SK-N-SH treated with all-trans-retinoic acid at 6 μM for 48 hours (cell line): ENCODE measurements at regions not wholly inside any gene's neighbourhood (a gene's known extent, or its start where the extent isn't known, plus 50 kb on each side); places are given as distances from the start of the nearest gene placed in this dataset.

Source experiments
- ARNTL ChIP-seq: fragments of 450-650 bp; formaldehyde crosslinking; IDR thresholded peaks from 2 replicates; pipeline ENCODE4 v1.5.0; 2020; ENCODE audit warnings: low read depth, mild to moderate bottlenecking, moderate library complexity, borderline replicate concordance
- CSDC2 ChIP-seq: fragments of 250-450 bp; sonication (Bioruptor Pico); IDR thresholded peaks from 2 replicates; pipeline ENCODE4 v1.5.0; 2020; ENCODE audit warnings: mild to moderate bottlenecking, moderate library complexity
- ESRRG ChIP-seq: fragments of 250-450 bp; sonication (Bioruptor Pico); IDR thresholded peaks from 2 replicates; pipeline ENCODE4 v1.6.1; 2021; ENCODE audit warnings: mild to moderate bottlenecking
- PPARA ChIP-seq: fragments of 250-450 bp; sonication (Bioruptor Pico); IDR thresholded peaks from 2 replicates; pipeline ENCODE4 v1.5.0; 2020; ENCODE audit warnings: mild to moderate bottlenecking, borderline replicate concordance
- RARB ChIP-seq: fragments of 250-450 bp; sonication (Bioruptor Pico); IDR thresholded peaks from 2 replicates; pipeline ENCODE4 v1.8.0; 2021; ENCODE audit warnings: mild to moderate bottlenecking, moderate library complexity
- SNAI2 ChIP-seq: fragments of 250-450 bp; sonication (Bioruptor Pico); IDR thresholded peaks from 2 replicates; pipeline ENCODE4 v1.5.0; 2020; ENCODE audit warnings: mild to moderate bottlenecking, moderate library complexity
- TOX ChIP-seq: fragments of 250-450 bp; sonication (Bioruptor Pico); IDR thresholded peaks from 2 replicates; pipeline ENCODE4 v1.8.0; 2021; ENCODE audit warnings: mild to moderate bottlenecking, moderate library complexity, borderline replicate concordance
- ZNF70 ChIP-seq: fragments of 450-650 bp; formaldehyde crosslinking; IDR thresholded peaks from 2 replicates; pipeline ENCODE4 v1.5.0; 2020; ENCODE audit warnings: mild to moderate bottlenecking, moderate library complexity
- ZNF8 ChIP-seq: fragments of 450-650 bp; formaldehyde crosslinking; IDR thresholded peaks from 2 replicates; pipeline ENCODE4 v1.5.0; 2020; ENCODE audit warnings: mild to moderate bottlenecking, moderate library complexity
- TF ChIP-seq, protein P1 (sequence below): fragments of 250-450 bp; sonication (Bioruptor Pico); IDR thresholded peaks from 2 replicates; pipeline ENCODE4 v1.5.1; 2020; ENCODE audit warnings: low read depth, mild to moderate bottlenecking, moderate library complexity
- TF ChIP-seq, protein P2 (sequence below): fragments of 250-450 bp; sonication (Bioruptor Pico); IDR thresholded peaks from 2 replicates; pipeline ENCODE4 v1.8.0; 2020; ENCODE audit warnings: mild to moderate bottlenecking, moderate library complexity, borderline replicate concordance
- TF ChIP-seq, protein P3 (sequence below): fragments of 250-450 bp; sonication (Bioruptor Pico); IDR thresholded peaks from 2 replicates; pipeline ENCODE4 v1.8.0; 2021; ENCODE audit warnings: low read depth, mild to moderate bottlenecking, moderate library complexity, borderline replicate concordance
- TF ChIP-seq, protein P4 (sequence below): fragments of 250-450 bp; sonication (Bioruptor Pico); IDR thresholded peaks from 2 replicates; pipeline ENCODE4 v1.5.1; 2021; ENCODE audit warnings: mild to moderate bottlenecking, moderate library complexity

DNA sequence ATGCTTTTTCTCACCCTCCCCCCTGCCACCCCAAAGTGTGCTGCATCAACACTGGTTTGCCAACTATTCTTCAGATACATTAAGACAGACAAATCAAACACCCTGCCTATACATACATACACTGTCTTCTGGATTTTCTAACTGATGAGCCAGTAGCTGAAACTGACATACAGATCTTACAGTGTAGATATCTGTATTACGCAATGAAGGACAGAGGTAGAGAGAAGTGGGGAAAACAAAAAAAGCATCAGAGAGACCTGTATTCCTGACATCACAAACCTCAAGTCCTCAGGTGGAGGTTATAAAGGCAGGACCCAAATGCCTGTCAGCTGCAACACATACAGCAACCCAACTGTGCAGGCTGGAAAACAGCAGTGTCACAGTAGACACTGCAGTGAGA lies 535.4 kb downstream of the HACE1 start:
- TF ChIP-seq ZNF70 = no peak
- TF ChIP-seq, protein P1, sequence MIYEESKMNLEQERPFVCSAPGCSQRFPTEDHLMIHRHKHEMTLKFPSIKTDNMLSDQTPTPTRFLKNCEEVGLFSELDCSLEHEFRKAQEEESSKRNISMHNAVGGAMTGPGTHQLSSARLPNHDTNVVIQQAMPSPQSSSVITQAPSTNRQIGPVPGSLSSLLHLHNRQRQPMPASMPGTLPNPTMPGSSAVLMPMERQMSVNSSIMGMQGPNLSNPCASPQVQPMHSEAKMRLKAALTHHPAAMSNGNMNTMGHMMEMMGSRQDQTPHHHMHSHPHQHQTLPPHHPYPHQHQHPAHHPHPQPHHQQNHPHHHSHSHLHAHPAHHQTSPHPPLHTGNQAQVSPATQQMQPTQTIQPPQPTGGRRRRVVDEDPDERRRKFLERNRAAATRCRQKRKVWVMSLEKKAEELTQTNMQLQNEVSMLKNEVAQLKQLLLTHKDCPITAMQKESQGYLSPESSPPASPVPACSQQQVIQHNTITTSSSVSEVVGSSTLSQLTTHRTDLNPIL = no peak
- TF ChIP-seq, protein P2, sequence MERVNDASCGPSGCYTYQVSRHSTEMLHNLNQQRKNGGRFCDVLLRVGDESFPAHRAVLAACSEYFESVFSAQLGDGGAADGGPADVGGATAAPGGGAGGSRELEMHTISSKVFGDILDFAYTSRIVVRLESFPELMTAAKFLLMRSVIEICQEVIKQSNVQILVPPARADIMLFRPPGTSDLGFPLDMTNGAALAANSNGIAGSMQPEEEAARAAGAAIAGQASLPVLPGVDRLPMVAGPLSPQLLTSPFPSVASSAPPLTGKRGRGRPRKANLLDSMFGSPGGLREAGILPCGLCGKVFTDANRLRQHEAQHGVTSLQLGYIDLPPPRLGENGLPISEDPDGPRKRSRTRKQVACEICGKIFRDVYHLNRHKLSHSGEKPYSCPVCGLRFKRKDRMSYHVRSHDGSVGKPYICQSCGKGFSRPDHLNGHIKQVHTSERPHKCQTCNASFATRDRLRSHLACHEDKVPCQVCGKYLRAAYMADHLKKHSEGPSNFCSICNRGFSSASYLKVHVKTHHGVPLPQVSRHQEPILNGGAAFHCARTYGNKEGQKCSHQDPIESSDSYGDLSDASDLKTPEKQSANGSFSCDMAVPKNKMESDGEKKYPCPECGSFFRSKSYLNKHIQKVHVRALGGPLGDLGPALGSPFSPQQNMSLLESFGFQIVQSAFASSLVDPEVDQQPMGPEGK = no peak
- TF ChIP-seq TOX (CRISPR knock-in tag) = no peak
- TF ChIP-seq PPARA (CRISPR knock-in tag) = no peak
- TF ChIP-seq, protein P3, sequence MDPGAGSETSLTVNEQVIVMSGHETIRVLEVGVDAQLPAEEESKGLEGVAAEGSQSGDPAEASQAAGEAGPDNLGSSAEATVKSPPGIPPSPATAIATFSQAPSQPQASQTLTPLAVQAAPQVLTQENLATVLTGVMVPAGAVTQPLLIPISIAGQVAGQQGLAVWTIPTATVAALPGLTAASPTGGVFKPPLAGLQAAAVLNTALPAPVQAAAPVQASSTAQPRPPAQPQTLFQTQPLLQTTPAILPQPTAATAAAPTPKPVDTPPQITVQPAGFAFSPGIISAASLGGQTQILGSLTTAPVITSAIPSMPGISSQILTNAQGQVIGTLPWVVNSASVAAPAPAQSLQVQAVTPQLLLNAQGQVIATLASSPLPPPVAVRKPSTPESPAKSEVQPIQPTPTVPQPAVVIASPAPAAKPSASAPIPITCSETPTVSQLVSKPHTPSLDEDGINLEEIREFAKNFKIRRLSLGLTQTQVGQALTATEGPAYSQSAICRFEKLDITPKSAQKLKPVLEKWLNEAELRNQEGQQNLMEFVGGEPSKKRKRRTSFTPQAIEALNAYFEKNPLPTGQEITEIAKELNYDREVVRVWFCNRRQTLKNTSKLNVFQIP (CRISPR knock-in tag) = no peak
- TF ChIP-seq RARB (CRISPR knock-in tag) = no peak
- no peak for TF ChIP-seq SNAI2 (CRISPR knock-in tag)
- TF ChIP-seq ESRRG (CRISPR knock-in tag) = no peak
- no peak for TF ChIP-seq ZNF8 (CRISPR knock-in tag)
- TF ChIP-seq CSDC2 = no peak
- no peak for TF ChIP-seq ARNTL (CRISPR knock-in tag)
- TF ChIP-seq, protein P4, sequence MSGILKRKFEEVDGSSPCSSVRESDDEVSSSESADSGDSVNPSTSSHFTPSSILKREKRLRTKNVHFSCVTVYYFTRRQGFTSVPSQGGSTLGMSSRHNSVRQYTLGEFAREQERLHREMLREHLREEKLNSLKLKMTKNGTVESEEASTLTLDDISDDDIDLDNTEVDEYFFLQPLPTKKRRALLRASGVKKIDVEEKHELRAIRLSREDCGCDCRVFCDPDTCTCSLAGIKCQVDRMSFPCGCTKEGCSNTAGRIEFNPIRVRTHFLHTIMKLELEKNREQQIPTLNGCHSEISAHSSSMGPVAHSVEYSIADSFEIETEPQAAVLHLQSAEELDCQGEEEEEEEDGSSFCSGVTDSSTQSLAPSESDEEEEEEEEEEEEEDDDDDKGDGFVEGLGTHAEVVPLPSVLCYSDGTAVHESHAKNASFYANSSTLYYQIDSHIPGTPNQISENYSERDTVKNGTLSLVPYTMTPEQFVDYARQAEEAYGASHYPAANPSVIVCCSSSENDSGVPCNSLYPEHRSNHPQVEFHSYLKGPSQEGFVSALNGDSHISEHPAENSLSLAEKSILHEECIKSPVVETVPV (CRISPR knock-in tag) = no peak
